Thyroid gland (tissue), 4 donors: ENCODE measurements at regions not wholly inside any gene's neighbourhood (a gene's known extent, or its start where the extent isn't known, plus 50 kb on each side); places are given as distances from the start of the nearest gene placed in this dataset.
"Not testable (repeated sequence)": the region's sequence is repeated elsewhere in the genome, so short reads cannot be mapped to it uniquely, and the experiment has no call there.

Experiments
- DNase-seq, 2 donors: peaks; one replicate each; pipeline ENCODE4 v3.0.0-alpha.2; 2019
- H3K27ac ChIP-seq, 3 donors: fragments of 200-600 bp; sonication (generic); 1 replicate in 2 of 3; 2 replicates in 1 of 3; pipeline ENCODE4 v1.5.1; 2016 to 2019; ENCODE audit warnings: mild to moderate bottlenecking in 1 of 3, moderate library complexity in 1 of 3
- H3K27me3 ChIP-seq: fragments of 200-600 bp; sonication (generic); one replicate; pipeline ENCODE4 v1.5.1; 2019
- H3K36me3 ChIP-seq, 2 donors: fragments of 200-600 bp; sonication (generic); one replicate each; pipeline ENCODE4 v1.5.1; 2016 to 2019
- H3K4me1 ChIP-seq, 2 donors: fragments of 200-600 bp; sonication (generic); one replicate each; pipeline ENCODE4 v1.5.1; 2017 to 2019
- H3K4me3 ChIP-seq, 3 donors: fragments of 200-600 bp; sonication (generic); replicated peaks in 1 of 3; 1 replicate in 2 of 3; 2 replicates in 1 of 3; pipeline ENCODE4 v1.5.1; 2016; ENCODE audit warnings: mild to moderate bottlenecking in 1 of 3
- H3K9me3 ChIP-seq: fragments of 200-600 bp; sonication (generic); one replicate; pipeline ENCODE4 v1.5.1; 2017
- CTCF ChIP-seq, 6 experiments: fragments of 200-600 bp in 3 of 6; fragments of 450-650 bp in 3 of 6; sonication (generic) in 3 of 6; IDR thresholded peaks; one replicate each; pipeline ENCODE4 v1.5.1; 2016 to 2019; ENCODE audit warnings: antibody characterized with exemption in 6 of 6, mild to moderate bottlenecking in 2 of 6, inconsistent platforms in 1 of 6, moderate library complexity in 1 of 6
- POLR2A ChIP-seq, 2 donors: fragments of 450-650 bp; IDR thresholded peaks; one replicate each; pipeline ENCODE4 v1.6.1; 2017; ENCODE audit warnings: antibody characterized with exemption in 2 of 2, mild to moderate bottlenecking in 2 of 2, moderate library complexity in 1 of 2
- WGBS, 2 donors: methylation state at CpG; one replicate each; pipeline ENCODE4 v1.1.5; 2017; 5-methylcytosine and 5-hydroxymethylcytosine counted together
- intact Hi-C: fragments of 100-400 bp; cut with DNase I; formaldehyde crosslinking; loops from one replicate; pipeline ENCODE4 v1.15.1; 2023

- Histone ChIP-seq H3K9me3 (no peaks in the 10 kb centered on the region), H3K4me3 (no peak overlapping the region), H3K4me1 (no peaks in the 10 kb centered on the region), H3K36me3 (no peaks in the 10 kb centered on the region), H3K27me3 (no peaks in the 10 kb centered on the region), H3K27ac (no peak overlapping the region)
- no peak for DNase-seq
- peak in 1 of 6 experiments; percentile 7 for TF ChIP-seq CTCF (IDR thresholded peaks at IDR 0.05)
- TF ChIP-seq POLR2A (IDR thresholded peaks at IDR 0.05), result no peak
- 90 to 92% methylated on average over 1 of the region's 1 CpG for WGBS, 2 donors
- intact Hi-C loops, result no loop called here
Measured at GRCh38 chr10:57593983-57594573, 673.6 kb downstream of the IPMK start.

GRCh38 chr10:57579926-57580325 is 687.8 kb downstream of the IPMK start:
- Histone ChIP-seq H3K27me3 (no peaks in the 10 kb centered on the region), H3K4me1 (no peaks in the 10 kb centered on the region), H3K4me3 (no peak overlapping the region), H3K27ac (no peak overlapping the region), H3K36me3 (no peaks in the 10 kb centered on the region), H3K9me3 (no peaks in the 10 kb centered on the region)
- no peak for TF ChIP-seq POLR2A (IDR thresholded peaks at IDR 0.05)
- peak in 2 of 6 experiments; percentile 21 to 32 for TF ChIP-seq CTCF (IDR thresholded peaks at IDR 0.05)
- intact Hi-C loops, result no loop called here
- no peak for DNase-seq

GRCh38 chr10:57562211-57562610 is 705.5 kb downstream of the IPMK start:
- no peak for DNase-seq

GRCh38 chr10:57551774-57552173 is 715.9 kb downstream of the IPMK start:
- H3K4me3 ChIP-seq, H3K36me3 ChIP-seq, H3K9me3 ChIP-seq, H3K4me1 ChIP-seq, H3K27me3 ChIP-seq, DNase-seq, H3K27ac ChIP-seq, intact Hi-C loops: not testable (repeated sequence)
- WGBS, 2 donors, result 84 to 89% methylated on average over 5 of the region's 5 CpGs

More at GRCh38 chr10:57562211-57562610, 705.5 kb downstream of the IPMK start:
- H3K36me3 ChIP-seq, result no peaks in the 10 kb centered on the region
- no peaks in the 10 kb centered on the region for H3K4me1 ChIP-seq
- intact Hi-C loops, result no loop called here
- H3K27ac ChIP-seq, result no peak overlapping the region
- TF ChIP-seq POLR2A (IDR thresholded peaks at IDR 0.05), result no peak
- TF ChIP-seq CTCF (IDR thresholded peaks at IDR 0.05), result no peak
- H3K27me3 ChIP-seq, result no peaks in the 10 kb centered on the region
- H3K9me3 ChIP-seq, result no peaks in the 10 kb centered on the region
- H3K4me3 ChIP-seq, result no peak overlapping the region

GRCh38 chr10:57535306-57535705 is 732.4 kb downstream of the IPMK start:
- Histone ChIP-seq H3K4me3 (no peak overlapping the region), H3K27me3 (no peaks in the 10 kb centered on the region), H3K9me3 (no peaks in the 10 kb centered on the region), H3K36me3 (no peaks in the 10 kb centered on the region), H3K4me1 (no peaks in the 10 kb centered on the region), H3K27ac (no peak overlapping the region)
- intact Hi-C loops, result no loop called here
- WGBS, 2 donors, result 83 to 91% methylated on average over 3 of the region's 3 CpGs
- no peak for TF ChIP-seq POLR2A (IDR thresholded peaks at IDR 0.05)
- no peak for TF ChIP-seq CTCF (IDR thresholded peaks at IDR 0.05)
- DNase-seq, result no peak

- no peak for TF ChIP-seq POLR2A (IDR thresholded peaks at IDR 0.05)
- TF ChIP-seq CTCF (IDR thresholded peaks at IDR 0.05), result no peak
- 83 to 85% methylated on average over 9 of the region's 9 CpGs for WGBS, 2 donors
- Histone ChIP-seq H3K27me3 (no peaks in the 10 kb centered on the region), H3K9me3 (no peaks in the 10 kb centered on the region), H3K4me1 (no peaks in the 10 kb centered on the region), H3K27ac (no peak overlapping the region), H3K36me3 (no peaks in the 10 kb centered on the region), H3K4me3 (no peak overlapping the region)
- intact Hi-C loops, result no loop called here
- DNase-seq, result no peak
Measured at GRCh38 chr10:57513637-57514036, 754.1 kb downstream of the IPMK start.
